GM21447 (cell line): ENCODE measurements at regions not wholly inside any gene's neighbourhood (a gene's known extent, or its start where the extent isn't known, plus 50 kb on each side); places are given as distances from the start of the nearest gene placed in this dataset.
"Not testable (repeated sequence)": the region's sequence is repeated elsewhere in the genome, so short reads cannot be mapped to it uniquely, and the experiment has no call there.

Experiments used
- ATAC-seq: cut with Tn5 transposase; IDR thresholded peaks from one replicate; pipeline ENCODE4 v1.9.1; 2021; ENCODE audit not compliant: unreplicated experiment

- no peak for ATAC-seq
These were observed 813.9 kb upstream of the CDH10 start for GRCh38 chr5:25458628-25459027.

- no peak for ATAC-seq
These were observed 808.7 kb upstream of the CDH10 start for GRCh38 chr5:25453500-25453899.

GRCh38 chr5:25451294-25451693 lies 806.5 kb upstream of the CDH10 start:
- no peak for ATAC-seq

GRCh38 chr5:25448646-25449045 lies 803.9 kb upstream of the CDH10 start:
- no peak for ATAC-seq

GRCh38 chr5:25448190-25448621 lies 803.4 kb upstream of the CDH10 start:
- no peak for ATAC-seq

GRCh38 chr5:25446061-25446420 lies 801.3 kb upstream of the CDH10 start:
- ATAC-seq: not testable (repeated sequence)

GRCh38 chr5:25445381-25446060 lies 800.7 kb upstream of the CDH10 start:
- ATAC-seq: not testable (repeated sequence)

GRCh38 chr5:25444697-25445096 lies 799.9 kb upstream of the CDH10 start:
- no peak for ATAC-seq

GRCh38 chr5:25441810-25442209 lies 797.0 kb upstream of the CDH10 start:
- no peak for ATAC-seq

GRCh38 chr5:25439025-25439424 lies 794.2 kb upstream of the CDH10 start:
- no peak for ATAC-seq

- not testable (repeated sequence) for ATAC-seq
These were observed 793.6 kb upstream of the CDH10 start for GRCh38 chr5:25438375-25438774.

GRCh38 chr5:25436452-25436851 lies 791.7 kb upstream of the CDH10 start:
- ATAC-seq: no peak

GRCh38 chr5:25435882-25436281 lies 791.1 kb upstream of the CDH10 start:
- no peak for ATAC-seq

GRCh38 chr5:25427240-25427639 lies 782.5 kb upstream of the CDH10 start:
- ATAC-seq: no peak

GRCh38 chr5:25423271-25423670 lies 778.5 kb upstream of the CDH10 start:
- ATAC-seq: no peak

GRCh38 chr5:25419684-25420083 lies 774.9 kb upstream of the CDH10 start:
- no peak for ATAC-seq

GRCh38 chr5:25418978-25419377 lies 774.2 kb upstream of the CDH10 start:
- no peak for ATAC-seq

GRCh38 chr5:25418319-25418859 lies 773.6 kb upstream of the CDH10 start:
- no peak for ATAC-seq

GRCh38 chr5:25416960-25417359 lies 772.2 kb upstream of the CDH10 start:
- ATAC-seq: no peak

GRCh38 chr5:25415970-25416369 lies 771.2 kb upstream of the CDH10 start:
- ATAC-seq: no peak

GRCh38 chr5:25414742-25415141 lies 770.0 kb upstream of the CDH10 start:
- ATAC-seq: no peak

- no peak for ATAC-seq
These were observed 767.4 kb upstream of the CDH10 start for GRCh38 chr5:25412116-25412661.

- ATAC-seq: not testable (repeated sequence)
These were observed 762.6 kb upstream of the CDH10 start for GRCh38 chr5:25407365-25407764.
